ENCODE measurements at regions not wholly inside any gene's neighbourhood (a gene's known extent, or its start where the extent isn't known, plus 50 kb on each side); places are given as distances from the start of the nearest gene placed in this dataset.

GRCh38 chr22:48624401-48624800 lies 1203.3 kb downstream of the BRD1 start:
- no peak for TF ChIP-seq CEBPB (IDR thresholded peaks at IDR 0.05; ENCODE audit: low read depth)
- no peak for TF ChIP-seq CTCF (IDR thresholded peaks at IDR 0.05 in 2 of 3, conservative IDR thresholded peaks at IDR 0.05 in 1 of 3; ENCODE audit: borderline replicate concordance in 1 of 3, insufficient read depth in 1 of 3, low read depth in 2 of 3, low read length in 2 of 3)
- no peak for TF ChIP-seq MAX (IDR thresholded peaks at IDR 0.05)
- TF ChIP-seq EGR1 (IDR thresholded peaks at IDR 0.05; ENCODE audit: low read depth), result no peak
- TF ChIP-seq ELF1 (IDR thresholded peaks at IDR 0.05; ENCODE audit: borderline replicate concordance, low read depth), result no peak
- TF ChIP-seq POLR2A (IDR thresholded peaks at IDR 0.05; ENCODE audit: borderline replicate concordance, extremely low read depth, insufficient read depth, insufficient read length), result no peak
- no peak for TF ChIP-seq EZH2 (IDR thresholded peaks at IDR 0.05)
- no peak for TF ChIP-seq YY1 (IDR thresholded peaks at IDR 0.05; ENCODE audit: extremely low read depth, insufficient replicate concordance, low read depth, low read length)
- TF ChIP-seq ZBTB33 (IDR thresholded peaks at IDR 0.05; ENCODE audit: extremely low read depth, insufficient replicate concordance, low read length), result no peak
